Epithelial cell of proximal tubule (primary cell): ENCODE measurements at regions not wholly inside any gene's neighbourhood (a gene's known extent, or its start where the extent isn't known, plus 50 kb on each side); places are given as distances from the start of the nearest gene placed in this dataset.
"Not testable (repeated sequence)": the region's sequence is repeated elsewhere in the genome, so short reads cannot be mapped to it uniquely, and the experiment has no call there.

Experiments used
- DNase-seq: peaks from one replicate; pipeline ENCODE4 v3.0.0-alpha.2; 2011; ENCODE audit warnings: low read depth
- H3K4me3 ChIP-seq: 2 replicates; pipeline ENCODE4 v1.5.1; 2011; ENCODE audit warnings: low read depth, mild to moderate bottlenecking, low read length
- CTCF ChIP-seq: conservative IDR thresholded peaks from 2 replicates; pipeline ENCODE4 v1.5.1; 2012; ENCODE audit warnings: low read depth, mild to moderate bottlenecking, low read length

GRCh38 chr21:17197996-17198395 is 314.8 kb upstream of the CXADR start:
- TF ChIP-seq CTCF, result no peak
- H3K4me3 ChIP-seq, result no peak overlapping the region
- DNase-seq, result no peak

DNA sequence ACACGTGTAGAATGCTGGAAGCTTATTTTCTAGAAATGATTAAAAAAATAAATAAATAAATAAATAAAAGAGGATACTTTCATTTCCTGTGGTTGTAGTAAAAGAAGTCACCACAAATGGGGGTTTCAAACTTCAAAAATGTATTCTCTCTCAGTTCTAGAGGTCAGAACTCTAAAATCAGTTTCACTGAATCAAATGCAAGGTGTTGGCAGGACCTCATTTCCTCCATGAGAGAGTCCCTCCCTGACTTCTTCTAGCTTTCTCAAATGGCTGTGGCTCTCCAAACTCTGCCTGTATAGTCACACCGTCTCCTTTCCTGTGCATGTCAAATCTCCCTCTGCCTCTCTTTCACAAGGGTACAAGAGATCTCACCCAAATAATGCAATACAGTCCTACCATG is 312.6 kb upstream of the CXADR start:
- no peak overlapping the region for H3K4me3 ChIP-seq
- DNase-seq, result no peak
- no peak for TF ChIP-seq CTCF

GRCh38 chr21:17201741-17202260 is 311.0 kb upstream of the CXADR start:
- H3K4me3 ChIP-seq, result no peak overlapping the region
- no peak for DNase-seq
- no peak for TF ChIP-seq CTCF

GRCh38 chr21:17214801-17215200 is 298.0 kb upstream of the CXADR start:
- TF ChIP-seq CTCF, result no peak
- no peak overlapping the region for H3K4me3 ChIP-seq
- no peak for DNase-seq

- not testable (repeated sequence) for DNase-seq, H3K4me3 ChIP-seq
These were observed 293.8 kb upstream of the CXADR start for GRCh38 chr21:17219050-17219449.

DNA sequence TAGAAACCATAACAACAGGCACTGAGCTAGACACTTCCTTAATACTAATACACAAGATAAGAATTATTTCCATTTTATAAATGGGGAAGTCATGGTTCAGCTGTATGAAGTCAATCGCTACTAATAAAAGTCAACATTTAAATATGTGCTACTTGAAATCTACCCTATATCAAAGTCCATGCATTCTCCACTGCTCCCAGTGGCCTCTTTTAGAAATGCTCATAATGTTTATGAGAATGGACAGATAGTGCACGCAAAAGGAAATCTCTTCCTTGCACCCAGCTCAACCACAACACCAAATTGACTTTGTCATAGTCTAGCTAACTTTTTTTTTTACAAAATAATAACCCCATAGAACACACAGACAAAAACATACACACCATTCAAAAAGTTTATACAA is 281.7 kb upstream of the CXADR start:
- TF ChIP-seq CTCF, result no peak
- DNase-seq, result no peak
- no peak overlapping the region for H3K4me3 ChIP-seq

DNA sequence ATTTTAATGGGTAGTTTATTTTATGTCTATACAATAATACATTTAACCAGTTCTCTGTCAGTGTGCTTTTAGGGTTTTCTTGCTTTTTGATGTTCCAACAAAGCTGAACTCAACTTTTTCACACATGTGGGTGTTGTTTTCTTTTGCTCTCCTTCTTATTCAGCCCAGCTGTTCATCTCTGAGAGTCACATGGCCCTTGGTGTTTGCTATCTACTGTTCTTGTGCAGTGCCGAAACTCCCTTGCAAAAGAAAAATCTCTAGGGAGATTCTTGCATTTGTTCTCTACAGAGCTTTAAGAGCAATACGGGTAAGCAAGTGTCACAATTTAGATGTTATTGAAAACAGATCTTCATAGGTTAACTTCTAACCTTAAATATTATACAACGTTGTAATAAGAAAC is 281.1 kb upstream of the CXADR start:
- DNase-seq, result no peak
- H3K4me3 ChIP-seq, result no peak overlapping the region
- no peak for TF ChIP-seq CTCF

DNA sequence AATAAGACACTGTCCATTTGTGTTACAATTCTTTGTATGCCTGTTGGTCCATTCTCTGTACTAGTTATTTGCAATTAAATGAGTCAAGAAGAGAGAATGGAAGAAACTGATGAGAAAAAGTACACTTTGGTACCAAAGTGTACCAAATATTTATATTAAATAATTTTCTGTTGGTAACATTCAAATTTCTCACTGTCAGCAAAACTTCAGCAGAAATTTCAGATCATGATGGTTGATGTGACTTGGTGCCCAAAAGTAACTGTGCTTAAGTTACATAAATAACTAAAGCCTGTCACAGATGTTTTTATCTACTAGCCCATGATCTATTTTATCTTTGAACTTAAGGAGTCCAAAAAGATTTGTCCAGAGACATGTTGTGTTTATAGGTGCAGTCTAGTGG is 274.4 kb upstream of the CXADR start:
- no peak overlapping the region for H3K4me3 ChIP-seq
- DNase-seq, result no peak

More for the DNA sequence above, 274.4 kb upstream of the CXADR start:
- TF ChIP-seq CTCF, result no peak
